K562 (cell line): ENCODE measurements at regions not wholly inside any gene's neighbourhood (a gene's known extent, or its start where the extent isn't known, plus 50 kb on each side); places are given as distances from the start of the nearest gene placed in this dataset.

Source experiments
- ATAC-seq: fragments of 200-7000 bp; cut with Tn5 transposase; 3 replicates; pipeline ENCODE4 v1.9.1; 2020; ENCODE audit warnings: moderate library complexity
- BruUV-seq: library from RNA; stranded (reverse); fragments of 400-500 nt; replicated peaks from 2 replicates; lab custom pipeline; 2021; lab: Mats Ljungman, UMichigan
- CTCF ChIA-PET: fragments of 300-600 bp; formaldehyde crosslinking; extraction: SDS; loops from one replicate; lab custom pipeline; 2021; ENCODE audit warnings: low intra/inter-chr PET ratio; lab: Yijun Ruan, JAX
- POLR2A ChIA-PET: fragments of 300-600, 350-650 bp; sonication (Branson Sonifier 250); formaldehyde crosslinking; extraction: SDS; loops from one replicate; lab custom pipeline; 2021; ENCODE audit warnings: antibody characterized with exemption, inconsistent platforms; lab: Yijun Ruan, JAX
- DNase-seq, 4 experiments: peaks; one replicate each; pipeline versions ENCODE4 v3.0.0 to v3.0.0-alpha.2; 2011 to 2018; ENCODE audit warnings: low spot score in 3 of 4, mixed read lengths in 3 of 4; ENCODE audit errors: extremely low read depth in 1 of 4
- FAIRE-seq: peaks from 2 replicates; lab custom pipeline; 2011; peaks lifted over from hg19 to GRCh38; lab: Jason Lieb, UNC
- H2AFZ ChIP-seq: 2 replicates; pipeline ENCODE4 v1.6.0; 2011; ENCODE audit warnings: low read depth, low read length, control low read depth, inconsistent platforms
- H3K27ac ChIP-seq: fragments of 200-600 bp; 3 replicates; pipeline ENCODE4 v1.8.0; 2011; ENCODE audit warnings: low read depth, mild to moderate bottlenecking, control low read depth, inconsistent platforms, low read length, moderate library complexity, mixed read lengths; ENCODE audit errors: extremely low read depth
- H3K27me3 ChIP-seq, 2 experiments: fragments of 300-600 bp in 1 of 2; 2 replicates in 1 of 2; 3 replicates in 1 of 2; pipeline versions ENCODE4 v1.6.0 to v1.8.0; 2011; ENCODE audit warnings: inconsistent platforms in 2 of 2, low read length in 2 of 2, mild to moderate bottlenecking in 1 of 2, mixed read lengths in 1 of 2, moderate library complexity in 1 of 2; ENCODE audit not compliant: control insufficient read depth in 2 of 2, insufficient read depth in 2 of 2
- H3K36me3 ChIP-seq: fragments of 300-600 bp; 3 replicates; pipeline ENCODE4 v1.8.0; 2011; ENCODE audit warnings: mild to moderate bottlenecking, low read length, inconsistent platforms; ENCODE audit not compliant: control insufficient read depth, insufficient read depth
- H3K4me1 ChIP-seq, 2 experiments: fragments of 200-600 bp in 1 of 2; replicated peaks in 1 of 2; 2 replicates in 1 of 2; 3 replicates in 1 of 2; pipeline versions ENCODE4 v1.5.1 to v1.8.0; 2011; ENCODE audit warnings: inconsistent platforms in 2 of 2, low read length in 2 of 2, mild to moderate bottlenecking in 1 of 2, mixed read lengths in 1 of 2, moderate library complexity in 1 of 2; ENCODE audit not compliant: control insufficient read depth in 2 of 2, insufficient read depth in 2 of 2
- H3K4me2 ChIP-seq: 2 replicates; pipeline ENCODE4 v1.6.1; 2011; ENCODE audit warnings: low read length, control low read depth, inconsistent platforms, mixed read lengths; ENCODE audit not compliant: insufficient read depth
- H3K4me3 ChIP-seq: fragments of 200-600 bp; sonication (generic), shearing (Covaris generic); 2 replicates; pipeline ENCODE4 v1.5.1; 2016; ENCODE audit warnings: control low read depth, inconsistent platforms
- H3K79me2 ChIP-seq: fragments of 200-600 bp; 3 replicates; pipeline ENCODE4 v1.8.0; 2011; ENCODE audit warnings: low read length, inconsistent platforms; ENCODE audit not compliant: control insufficient read depth, insufficient read depth
- H3K9ac ChIP-seq, 2 experiments: 2 replicates each; pipeline versions ENCODE4 v1.6.0 to v1.6.1; 2011; ENCODE audit warnings: low read depth in 2 of 2, low read length in 2 of 2, control low read depth in 1 of 2, inconsistent platforms in 1 of 2, mild to moderate bottlenecking in 1 of 2, mixed read lengths in 1 of 2; ENCODE audit not compliant: insufficient read depth in 1 of 2
- H3K9me1 ChIP-seq: one replicate; pipeline ENCODE4 v1.6.0; 2011; ENCODE audit warnings: inconsistent platforms, mild to moderate bottlenecking, low read length, moderate library complexity; ENCODE audit not compliant: control insufficient read depth, insufficient read depth
- H3K9me3 ChIP-seq: replicated peaks from 2 replicates; pipeline ENCODE4 v1.5.1; 2011; ENCODE audit warnings: low read depth, low read length, inconsistent platforms; ENCODE audit not compliant: control insufficient read depth, insufficient read depth
- H4K20me1 ChIP-seq: replicated peaks from 2 replicates; pipeline ENCODE4 v1.6.1; 2011; ENCODE audit warnings: low read length, inconsistent platforms, mixed read lengths; ENCODE audit not compliant: control insufficient read depth, insufficient read depth
- CSDE1 ChIP-seq, 2 experiments: fragments of 450-650 bp; IDR thresholded peaks; 2 replicates each; pipeline ENCODE4 v1.6.1; 2016; ENCODE audit warnings: mild to moderate bottlenecking in 1 of 2
- IRF9 ChIP-seq: fragments of 450-650 bp; IDR thresholded peaks from 2 replicates; pipeline ENCODE4 v1.6.1; 2016; ENCODE audit warnings: missing biosample characterization, missing genetic modification characterization
- RBM17 ChIP-seq: fragments of 200-400 bp; formaldehyde crosslinking; IDR thresholded peaks from 2 replicates; pipeline ENCODE4 v1.6.1; 2017; ENCODE audit warnings: low read depth, mild to moderate bottlenecking, low read length, borderline replicate concordance
- SMARCB1 ChIP-seq: IDR thresholded peaks from 2 replicates; pipeline ENCODE4 v1.6.1; 2011; ENCODE audit warnings: improper control_type of control experiment, low read depth; ENCODE audit not compliant: insufficient read length
- ZNF408 ChIP-seq: fragments of 250-450 bp; sonication (Bioruptor Pico); IDR thresholded peaks from 2 replicates; pipeline ENCODE4 v1.4.0; 2020; ENCODE audit warnings: low read depth, mild to moderate bottlenecking, moderate library complexity
- WGBS: fragments of 100-300 bp; shearing (Covaris generic); methylation state at CpG from one replicate; pipeline ENCODE4 v1.1.6; 2016; ENCODE audit warnings: low coverage, mixed read lengths; ENCODE audit not compliant: insufficient coverage; ENCODE audit errors: missing lambda C conversion rate; 5-methylcytosine and 5-hydroxymethylcytosine counted together
- in situ Hi-C: fragments of 300-500 bp; cut with MboI; formaldehyde crosslinking; loops from 4 replicates; pipeline ENCODE4 v1.15.0; 2018; ENCODE audit warnings: inconsistent platforms, mixed read lengths
- intact Hi-C: fragments of 100-400 bp; cut with micrococcal nuclease; formaldehyde crosslinking; loops from 2 replicates; pipeline ENCODE4 v1.14.2; 2022

- H3K79me2 ChIP-seq: no peaks in the 10 kb centered on the region
- H3K4me3 ChIP-seq: no peak overlapping the region
- 1% methylated on average over 4 of the region's 4 CpGs for WGBS
- no peak for TF ChIP-seq RBM17
- H3K9me3 ChIP-seq: no peaks in the 10 kb centered on the region
- no peaks in the 10 kb centered on the region for H4K20me1 ChIP-seq
- ChIA-PET POLR2A (no interaction called here), CTCF (no interaction called here)
- no peak overlapping the region for H3K9ac ChIP-seq
- no TSS peak for BruUV-seq
- H3K27me3 ChIP-seq: no peaks in the 10 kb centered on the region
- H3K9me1 ChIP-seq: no peaks in the 10 kb centered on the region
- FAIRE-seq (no peak), ATAC-seq (no peak), DNase-seq (no peak)
- H2AFZ ChIP-seq: no peak overlapping the region
- intact Hi-C loops: no loop called here
- no peaks in the 10 kb centered on the region for H3K36me3 ChIP-seq
- no peaks in the 10 kb centered on the region for H3K4me1 ChIP-seq
- in situ Hi-C loops: no loop called here
- no peak overlapping the region for H3K27ac ChIP-seq
- H3K4me2 ChIP-seq: no peak overlapping the region
Observed at GRCh38 chr10:36170943-36171501, 528.9 kb upstream of the FZD8 start.

- H3K79me2 ChIP-seq: no peaks in the 10 kb centered on the region
- ChIA-PET POLR2A (no interaction called here), CTCF (no interaction called here)
- no peaks in the 10 kb centered on the region for H3K36me3 ChIP-seq
- intact Hi-C loops (no loop called here), in situ Hi-C loops (no loop called here)
- no peak overlapping the region for H3K4me2 ChIP-seq
- H2AFZ ChIP-seq: no peak overlapping the region
- ATAC-seq: no peak
- H3K9ac ChIP-seq: no peak overlapping the region
- 0% methylated on average over 2 of the region's 2 CpGs for WGBS
- no peak for FAIRE-seq
- H3K9me3 ChIP-seq: no peaks in the 10 kb centered on the region
- no peak overlapping the region for H3K4me3 ChIP-seq
- no TSS peak for BruUV-seq
- no peaks in the 10 kb centered on the region for H3K27me3 ChIP-seq
- H3K9me1 ChIP-seq: no peaks in the 10 kb centered on the region
- H3K4me1 ChIP-seq: no peaks in the 10 kb centered on the region
- no peak overlapping the region for H3K27ac ChIP-seq
- DNase-seq: no peak
- no peaks in the 10 kb centered on the region for H4K20me1 ChIP-seq
- no peak for TF ChIP-seq ZNF408 (CRISPR knock-in tag)
- TF ChIP-seq CSDE1 (IDR thresholded peaks at IDR 0.05): no peak
- TF ChIP-seq SMARCB1: no peak
- TF ChIP-seq IRF9 (tag): no peak
Observed at GRCh38 chr10:36170142-36170719, 528.1 kb upstream of the FZD8 start.
